Right atrium auricular region (tissue), 2 donors: ENCODE measurements at regions not wholly inside any gene's neighbourhood (a gene's known extent, or its start where the extent isn't known, plus 50 kb on each side); places are given as distances from the start of the nearest gene placed in this dataset.

Experiments used
- DNase-seq: peaks from one replicate; pipeline ENCODE4 v3.0.0-alpha.2; 2019; ENCODE audit warnings: low spot score
- H3K27ac ChIP-seq, 2 donors: fragments of 200-600 bp; sonication (generic); 1 replicate in 1 of 2; 2 replicates in 1 of 2; pipeline ENCODE4 v1.5.1; 2016 to 2019
- H3K27me3 ChIP-seq, 2 donors: fragments of 200-600 bp; sonication (generic); one replicate each; pipeline versions ENCODE4 v1.5.1 to v1.6.0; 2017 to 2019
- H3K36me3 ChIP-seq: fragments of 200-600 bp; sonication (generic); one replicate; pipeline ENCODE4 v1.5.1; 2016
- H3K4me1 ChIP-seq, 2 donors: fragments of 200-600 bp; sonication (generic); one replicate each; pipeline versions ENCODE4 v1.5.1 to v1.6.0; 2017 to 2019
- H3K4me3 ChIP-seq, 2 donors: fragments of 200-600 bp; sonication (generic); 1 replicate in 1 of 2; 2 replicates in 1 of 2; pipeline ENCODE4 v1.5.1; 2017 to 2019; ENCODE audit warnings: mild to moderate bottlenecking in 1 of 2, moderate library complexity in 1 of 2
- H3K9me3 ChIP-seq, 2 donors: fragments of 200-600 bp; sonication (generic); one replicate each; pipeline ENCODE4 v1.5.1; 2019
- TF ChIP-seq, protein P1 (sequence below), 2 donors: fragments of 200-600 bp; sonication (generic); IDR thresholded peaks; one replicate each; pipeline ENCODE4 v1.5.1; 2019; ENCODE audit warnings: antibody characterized with exemption in 2 of 2

DNA sequence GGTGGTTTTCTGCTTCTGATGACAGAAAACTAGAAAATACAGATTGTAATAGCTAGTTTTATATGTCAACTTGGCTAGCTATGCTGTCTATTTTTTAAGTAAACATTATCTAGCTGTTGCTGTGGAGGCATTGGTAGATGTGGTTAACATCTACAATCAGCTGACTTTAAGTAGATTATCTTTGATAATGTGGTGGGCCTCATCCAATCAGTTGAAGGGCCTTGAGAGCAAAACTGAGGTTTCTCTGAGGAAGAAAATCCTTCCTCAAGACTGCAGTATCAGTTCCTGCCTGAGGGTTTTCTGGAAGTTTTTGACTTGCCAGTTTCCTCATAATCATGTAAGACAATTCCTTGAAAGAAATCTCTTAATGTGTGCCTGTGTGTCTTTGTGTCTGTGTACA, 75.9 kb upstream of the SPHKAP start:
- H3K4me1 ChIP-seq = no peaks in the 10 kb centered on the region
- no peak for DNase-seq
- no peak overlapping the region for H3K4me3 ChIP-seq
- H3K27me3 ChIP-seq = no peaks in the 10 kb centered on the region
- no peak overlapping the region for H3K27ac ChIP-seq
- no peaks in the 10 kb centered on the region for H3K9me3 ChIP-seq
- H3K36me3 ChIP-seq = no peaks in the 10 kb centered on the region
- TF ChIP-seq, protein P1, sequence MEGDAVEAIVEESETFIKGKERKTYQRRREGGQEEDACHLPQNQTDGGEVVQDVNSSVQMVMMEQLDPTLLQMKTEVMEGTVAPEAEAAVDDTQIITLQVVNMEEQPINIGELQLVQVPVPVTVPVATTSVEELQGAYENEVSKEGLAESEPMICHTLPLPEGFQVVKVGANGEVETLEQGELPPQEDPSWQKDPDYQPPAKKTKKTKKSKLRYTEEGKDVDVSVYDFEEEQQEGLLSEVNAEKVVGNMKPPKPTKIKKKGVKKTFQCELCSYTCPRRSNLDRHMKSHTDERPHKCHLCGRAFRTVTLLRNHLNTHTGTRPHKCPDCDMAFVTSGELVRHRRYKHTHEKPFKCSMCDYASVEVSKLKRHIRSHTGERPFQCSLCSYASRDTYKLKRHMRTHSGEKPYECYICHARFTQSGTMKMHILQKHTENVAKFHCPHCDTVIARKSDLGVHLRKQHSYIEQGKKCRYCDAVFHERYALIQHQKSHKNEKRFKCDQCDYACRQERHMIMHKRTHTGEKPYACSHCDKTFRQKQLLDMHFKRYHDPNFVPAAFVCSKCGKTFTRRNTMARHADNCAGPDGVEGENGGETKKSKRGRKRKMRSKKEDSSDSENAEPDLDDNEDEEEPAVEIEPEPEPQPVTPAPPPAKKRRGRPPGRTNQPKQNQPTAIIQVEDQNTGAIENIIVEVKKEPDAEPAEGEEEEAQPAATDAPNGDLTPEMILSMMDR (IDR thresholded peaks at IDR 0.05) = no peak

DNA sequence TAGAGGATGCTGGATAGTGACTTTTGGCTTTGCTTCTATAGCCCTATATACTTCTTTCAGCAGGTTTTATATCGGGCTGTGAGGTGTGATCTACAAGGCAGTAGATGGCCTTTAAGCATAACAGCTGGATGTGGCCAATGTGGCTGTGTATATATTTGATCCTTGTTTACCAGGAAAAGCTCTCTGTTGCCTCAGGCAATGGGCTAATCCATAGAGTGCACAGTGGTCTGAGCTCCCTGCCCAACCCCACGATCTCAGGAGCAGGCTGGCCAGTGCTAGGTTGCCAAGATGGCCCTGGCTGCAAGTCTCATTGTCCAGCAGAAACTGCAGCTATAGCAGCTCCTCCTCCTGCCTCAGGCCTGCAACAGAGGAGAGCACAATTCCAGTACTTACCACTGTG, 72.3 kb upstream of the SPHKAP start:
- H3K4me3 ChIP-seq = no peak overlapping the region
- no peaks in the 10 kb centered on the region for H3K9me3 ChIP-seq
- H3K27me3 ChIP-seq = no peaks in the 10 kb centered on the region
- no peak overlapping the region for H3K27ac ChIP-seq
- no peak for DNase-seq
- no peaks in the 10 kb centered on the region for H3K4me1 ChIP-seq
- H3K36me3 ChIP-seq = no peaks in the 10 kb centered on the region
- TF ChIP-seq, protein P1 (IDR thresholded peaks at IDR 0.05) = no peak

DNA sequence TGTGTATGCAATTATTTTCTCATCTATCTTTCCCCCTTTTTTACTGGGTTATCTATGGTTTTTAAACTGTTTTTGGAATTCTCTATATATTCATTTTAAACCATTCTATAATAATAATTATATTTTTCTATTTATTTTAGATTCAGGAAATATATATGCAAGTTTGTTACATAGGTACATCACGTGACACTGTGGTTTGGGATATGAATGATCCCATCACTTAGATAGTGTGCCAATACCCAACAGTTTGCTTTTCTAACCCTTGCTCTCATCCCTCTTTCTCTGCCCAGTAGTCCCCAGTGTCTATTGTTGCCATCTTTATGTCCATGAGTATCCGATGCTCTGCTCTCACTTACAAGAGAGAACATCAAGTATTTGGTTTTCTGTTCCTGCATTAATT, 65.8 kb upstream of the SPHKAP start:
- no peaks in the 10 kb centered on the region for H3K36me3 ChIP-seq
- H3K27me3 ChIP-seq = no peaks in the 10 kb centered on the region
- no peak overlapping the region for H3K4me3 ChIP-seq
- TF ChIP-seq, protein P1 (IDR thresholded peaks at IDR 0.05) = no peak
- H3K27ac ChIP-seq = no peak overlapping the region
- no peak for DNase-seq
- H3K9me3 ChIP-seq = no peaks in the 10 kb centered on the region
- no peaks in the 10 kb centered on the region for H3K4me1 ChIP-seq

DNA sequence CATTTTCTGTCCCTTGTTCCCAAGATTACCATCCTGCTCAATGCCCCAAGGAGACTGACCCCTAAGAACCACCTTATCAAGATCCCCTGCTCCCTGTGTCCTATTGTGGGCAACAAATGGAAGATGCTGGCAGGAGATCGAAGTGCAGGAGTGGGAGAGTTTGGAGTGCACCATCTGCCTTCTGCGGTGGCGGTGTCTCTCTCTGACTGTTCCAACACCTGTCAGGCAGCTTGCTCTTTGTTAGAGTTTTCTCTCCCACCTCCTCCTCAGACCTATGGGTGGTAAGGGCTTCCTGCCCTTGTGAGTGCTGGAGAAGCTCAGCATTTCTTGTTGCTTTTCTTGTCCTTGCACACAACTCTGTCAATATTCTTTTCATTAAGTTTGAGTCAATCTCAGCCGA, 64.1 kb upstream of the SPHKAP start:
- no peak for DNase-seq
- Histone ChIP-seq H3K4me3 (no peak overlapping the region), H3K27me3 (no peaks in the 10 kb centered on the region), H3K4me1 (no peaks in the 10 kb centered on the region), H3K9me3 (no peaks in the 10 kb centered on the region), H3K36me3 (no peaks in the 10 kb centered on the region), H3K27ac (no peak overlapping the region)
- TF ChIP-seq, protein P1 (IDR thresholded peaks at IDR 0.05) = no peak

DNA sequence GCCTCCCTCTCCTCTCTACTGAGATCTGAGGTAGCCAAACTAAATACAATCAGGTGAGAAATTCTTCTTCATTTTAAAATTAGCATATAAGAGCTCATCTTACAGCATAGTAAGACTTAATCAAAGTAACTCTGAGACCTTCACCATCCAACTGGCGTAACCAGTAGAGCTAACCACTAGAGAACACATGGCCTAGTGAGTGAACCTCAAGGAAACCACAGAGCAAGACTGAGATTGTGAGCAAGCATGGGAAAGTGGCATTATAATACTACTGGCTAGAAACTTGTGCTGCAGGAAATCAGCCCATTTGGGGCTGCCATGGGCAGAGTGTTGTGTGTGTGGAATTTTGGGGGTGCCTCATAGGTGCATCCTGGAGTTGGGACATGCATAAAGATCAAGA, 61.1 kb upstream of the SPHKAP start:
- Histone ChIP-seq H3K36me3 (no peaks in the 10 kb centered on the region), H3K9me3 (no peaks in the 10 kb centered on the region), H3K27me3 (no peaks in the 10 kb centered on the region), H3K4me3 (no peak overlapping the region), H3K27ac (no peak overlapping the region), H3K4me1 (no peaks in the 10 kb centered on the region)
- DNase-seq = no peak
- TF ChIP-seq, protein P1 (IDR thresholded peaks at IDR 0.05) = no peak

DNA sequence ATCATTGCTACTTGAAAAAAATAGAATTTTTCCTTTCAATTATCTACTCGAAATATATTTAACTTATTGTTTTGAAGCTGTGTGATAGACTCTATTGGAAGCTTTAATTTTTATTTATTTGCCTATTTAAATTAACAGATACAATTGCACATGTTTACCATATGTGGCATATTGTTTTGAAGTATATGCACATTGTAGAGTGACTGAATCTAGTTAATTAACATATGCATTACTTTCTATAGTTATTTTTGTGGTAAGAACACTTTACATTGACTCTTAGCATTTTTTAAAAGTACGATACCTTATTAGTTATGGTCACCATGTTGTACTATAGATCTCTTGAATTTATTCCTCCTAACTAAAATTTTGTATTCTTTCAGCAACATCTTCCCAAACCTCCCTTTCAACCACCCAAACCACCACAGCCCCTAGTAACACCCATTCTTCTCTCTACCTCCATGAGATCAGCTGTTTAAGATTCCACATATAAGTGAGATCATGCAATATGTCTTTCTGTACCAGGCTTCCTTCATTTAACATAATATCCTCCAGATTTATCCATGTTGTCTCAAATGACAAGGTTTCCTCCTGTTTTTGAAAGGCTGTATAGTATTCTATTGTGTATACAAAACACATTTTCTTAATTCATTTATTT, 58.5 kb upstream of the SPHKAP start:
- no peak for DNase-seq

More for the DNA sequence above, 58.5 kb upstream of the SPHKAP start:
- TF ChIP-seq, protein P1 (IDR thresholded peaks at IDR 0.05) = no peak
- Histone ChIP-seq H3K27me3 (no peaks in the 10 kb centered on the region), H3K4me3 (no peak overlapping the region), H3K36me3 (no peaks in the 10 kb centered on the region), H3K9me3 (no peaks in the 10 kb centered on the region), H3K4me1 (no peaks in the 10 kb centered on the region), H3K27ac (no peak overlapping the region)
